Kidney (tissue), 13 donors: ENCODE measurements at regions not wholly inside any gene's neighbourhood (a gene's known extent, or its start where the extent isn't known, plus 50 kb on each side); places are given as distances from the start of the nearest gene placed in this dataset.
A peak's percentile ranks its signal among the peaks of the same experiment; 100 is the strongest.

Experiments used
- DNase-seq, 5 donors: peaks; one replicate each; pipeline ENCODE4 v3.0.0-alpha.2; 2013 to 2020
- FAIRE-seq: peaks from 2 replicates; lab custom pipeline; 2012; peaks lifted over from hg19 to GRCh38; lab: Jason Lieb, UNC
- H3K27ac ChIP-seq, 2 donors: one replicate each; pipeline ENCODE4 v1.7.0; 2013; ENCODE audit warnings: low read depth in 2 of 2, low read length in 2 of 2, inconsistent platforms in 1 of 2
- H3K27me3 ChIP-seq: one replicate; pipeline ENCODE4 v1.7.1; 2013; ENCODE audit warnings: low read length, inconsistent platforms; ENCODE audit not compliant: control insufficient read depth, insufficient read depth
- H3K36me3 ChIP-seq, 3 donors: one replicate each; pipeline versions ENCODE4 v1.7.0 to v1.7.1; 2013; ENCODE audit warnings: low read length in 3 of 3, control low read depth in 1 of 3, inconsistent platforms in 1 of 3; ENCODE audit not compliant: insufficient read depth in 3 of 3, control insufficient read depth in 2 of 3
- H3K4me1 ChIP-seq, 3 donors: one replicate each; pipeline versions ENCODE4 v1.7.0 to v1.7.1; 2013; ENCODE audit warnings: low read length in 3 of 3, inconsistent platforms in 1 of 3, low read depth in 1 of 3; ENCODE audit not compliant: control insufficient read depth in 2 of 3, insufficient read depth in 2 of 3
- H3K4me3 ChIP-seq, 3 donors: one replicate each; pipeline versions ENCODE4 v1.7.0 to v1.8.1; 2013; ENCODE audit warnings: low read length in 3 of 3, control low read depth in 1 of 3, inconsistent platforms in 1 of 3
- H3K9ac ChIP-seq, 3 donors: one replicate each; pipeline versions ENCODE4 v1.7.0 to v1.7.1; 2013; ENCODE audit warnings: low read length in 3 of 3, control low read depth in 1 of 3, inconsistent platforms in 1 of 3
- H3K9me3 ChIP-seq, 3 donors: one replicate each; pipeline versions ENCODE4 v1.7.0 to v1.7.1; 2013; ENCODE audit warnings: low read length in 3 of 3, control low read depth in 1 of 3, inconsistent platforms in 1 of 3; ENCODE audit not compliant: control insufficient read depth in 2 of 3, insufficient read depth in 1 of 3
- CTCF ChIP-seq: IDR thresholded peaks from 3 replicates; pipeline ENCODE4 v1.5.1; 2012; ENCODE audit warnings: mild to moderate bottlenecking, moderate library complexity, borderline replicate concordance; ENCODE audit not compliant: insufficient read depth; ENCODE audit errors: extremely low read depth
- intact Hi-C: fragments of 100-400 bp; cut with DNase I; formaldehyde crosslinking; loops from one replicate; pipeline ENCODE4 v1.11.1; 2022
- donor health status: control.
- donor health status: control.
- donor health status: control.
- donor health status: control.
- donor health status: control.
- donor health status: DM: yes; HTN: yes; CAD: no.
- donor health status: Normal renal cell carcinoma (clear cell type).

- no peak for TF ChIP-seq CTCF
- DNase-seq = no peak
- H3K27me3 ChIP-seq = no peaks in the 10 kb centered on the region
- FAIRE-seq = no peak
- H3K9ac ChIP-seq = no peak overlapping the region
- no peaks in the 10 kb centered on the region for H3K4me1 ChIP-seq
- intact Hi-C loops = no loop called here
- no peak overlapping the region for H3K4me3 ChIP-seq
- H3K27ac ChIP-seq = no peak overlapping the region
- H3K36me3 ChIP-seq = no peaks in the 10 kb centered on the region
- H3K9me3 ChIP-seq = no peaks in the 10 kb centered on the region
Observed at GRCh38 chr3:146818301-146818700, 213.2 kb upstream of the PLSCR5 start.

- Histone ChIP-seq H3K27ac (no peak overlapping the region), H3K4me1 (no peaks in the 10 kb centered on the region), H3K27me3 (no peaks in the 10 kb centered on the region), H3K36me3 (no peaks in the 10 kb centered on the region), H3K9ac (no peak overlapping the region), H3K4me3 (no peak overlapping the region), H3K9me3 (no peaks in the 10 kb centered on the region)
- FAIRE-seq (no peak), DNase-seq (peak in 2 of 5 donors; percentile 23 to 49)
- TF ChIP-seq CTCF = no peak
- intact Hi-C loops = no loop called here
Observed at GRCh38 chr3:146817704-146818103, 212.6 kb upstream of the PLSCR5 start.

GRCh38 chr3:146814601-146815315 lies 209.6 kb upstream of the PLSCR5 start:
- Histone ChIP-seq H3K4me1 (no peaks in the 10 kb centered on the region), H3K4me3 (no peak overlapping the region), H3K27me3 (no peaks in the 10 kb centered on the region), H3K27ac (no peak overlapping the region), H3K9ac (no peak overlapping the region), H3K9me3 (no peaks in the 10 kb centered on the region), H3K36me3 (no peaks in the 10 kb centered on the region)
- peak in 1 of 5 donors; percentile 4 for DNase-seq
- FAIRE-seq = no peak
- TF ChIP-seq CTCF = no peak
- intact Hi-C loops = no loop called here

- TF ChIP-seq CTCF = no peak
- Histone ChIP-seq H3K36me3 (no peaks in the 10 kb centered on the region), H3K4me1 (no peaks in the 10 kb centered on the region), H3K4me3 (no peak overlapping the region), H3K27me3 (no peaks in the 10 kb centered on the region), H3K9ac (no peak overlapping the region), H3K9me3 (no peaks in the 10 kb centered on the region), H3K27ac (no peak overlapping the region)
- FAIRE-seq (no peak), DNase-seq (no peak)
- intact Hi-C loops = no loop called here
Observed at GRCh38 chr3:146813496-146813895, 208.3 kb upstream of the PLSCR5 start.
